ENCODE measurements at regions not wholly inside any gene's neighbourhood (a gene's known extent, or its start where the extent isn't known, plus 50 kb on each side); places are given as distances from the start of the nearest gene placed in this dataset.
"Not testable (repeated sequence)": the region's sequence is repeated elsewhere in the genome, so short reads cannot be mapped to it uniquely, and the experiment has no call there.

- Histone ChIP-seq H3K4me3 (no peak overlapping the region), H3K27ac (no peak overlapping the region), H3K9me3 (no peaks in the 10 kb centered on the region), H3K27me3 (no peaks in the 10 kb centered on the region), H3K36me3 (no peaks in the 10 kb centered on the region), H3K4me1 (no peaks in the 10 kb centered on the region)
- intact Hi-C loops (cut with DNase I; ENCODE audit: low total_unique reads): no loop called here
- TF ChIP-seq, protein P1, sequence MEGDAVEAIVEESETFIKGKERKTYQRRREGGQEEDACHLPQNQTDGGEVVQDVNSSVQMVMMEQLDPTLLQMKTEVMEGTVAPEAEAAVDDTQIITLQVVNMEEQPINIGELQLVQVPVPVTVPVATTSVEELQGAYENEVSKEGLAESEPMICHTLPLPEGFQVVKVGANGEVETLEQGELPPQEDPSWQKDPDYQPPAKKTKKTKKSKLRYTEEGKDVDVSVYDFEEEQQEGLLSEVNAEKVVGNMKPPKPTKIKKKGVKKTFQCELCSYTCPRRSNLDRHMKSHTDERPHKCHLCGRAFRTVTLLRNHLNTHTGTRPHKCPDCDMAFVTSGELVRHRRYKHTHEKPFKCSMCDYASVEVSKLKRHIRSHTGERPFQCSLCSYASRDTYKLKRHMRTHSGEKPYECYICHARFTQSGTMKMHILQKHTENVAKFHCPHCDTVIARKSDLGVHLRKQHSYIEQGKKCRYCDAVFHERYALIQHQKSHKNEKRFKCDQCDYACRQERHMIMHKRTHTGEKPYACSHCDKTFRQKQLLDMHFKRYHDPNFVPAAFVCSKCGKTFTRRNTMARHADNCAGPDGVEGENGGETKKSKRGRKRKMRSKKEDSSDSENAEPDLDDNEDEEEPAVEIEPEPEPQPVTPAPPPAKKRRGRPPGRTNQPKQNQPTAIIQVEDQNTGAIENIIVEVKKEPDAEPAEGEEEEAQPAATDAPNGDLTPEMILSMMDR (IDR thresholded peaks at IDR 0.05): no peak
- TF ChIP-seq POLR2A (IDR thresholded peaks at IDR 0.05): no peak
- DNase-seq: no peak
Observed at GRCh38 chr16:47866423-47866822, 289.4 kb downstream of the ABCC12 start.

DNA sequence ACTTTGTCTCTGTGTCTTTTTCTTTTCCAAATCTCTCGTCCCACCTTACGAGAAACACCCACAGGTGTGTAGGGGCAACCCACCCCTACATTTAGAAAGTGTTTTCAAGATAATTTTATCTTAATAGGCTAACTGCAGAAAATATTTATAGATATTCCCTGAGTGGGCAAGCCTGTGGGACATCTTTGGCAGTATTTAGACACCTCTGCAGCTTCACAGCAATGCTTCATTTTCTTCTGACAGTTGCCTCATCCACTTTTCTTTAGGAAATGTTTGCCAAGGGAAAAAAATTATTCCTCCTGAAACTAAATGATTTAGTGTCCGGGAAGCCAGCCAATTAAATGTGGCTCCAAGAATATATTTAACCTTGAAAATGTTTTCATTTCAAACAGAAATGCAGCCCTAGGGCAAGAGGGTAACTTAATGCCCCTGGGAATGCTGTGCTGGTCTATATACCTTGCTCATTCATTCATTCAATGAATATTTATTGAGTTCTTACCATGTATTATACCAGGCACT is 290.4 kb downstream of the ABCC12 start:
- intact Hi-C loops (cut with DNase I; ENCODE audit: low total_unique reads): no loop called here
- H3K4me3 ChIP-seq: no peak overlapping the region
- TF ChIP-seq POLR2A (IDR thresholded peaks at IDR 0.05): no peak
- TF ChIP-seq, protein P1 (IDR thresholded peaks at IDR 0.05): no peak

GRCh38 chr16:47864262-47864661 is 291.5 kb downstream of the ABCC12 start:
- H3K9me3 ChIP-seq; H3K27ac ChIP-seq; DNase-seq; H3K36me3 ChIP-seq; H3K4me3 ChIP-seq; H3K4me1 ChIP-seq; H3K27me3 ChIP-seq; intact Hi-C loops (cut with DNase I; ENCODE audit: low total_unique reads): not testable (repeated sequence)

More for the DNA sequence above, 290.4 kb downstream of the ABCC12 start:
- no peak for DNase-seq
- H3K27me3 ChIP-seq: no peaks in the 10 kb centered on the region
- no peaks in the 10 kb centered on the region for H3K4me1 ChIP-seq
- no peak overlapping the region for H3K27ac ChIP-seq
- no peaks in the 10 kb centered on the region for H3K9me3 ChIP-seq
- H3K36me3 ChIP-seq: no peaks in the 10 kb centered on the region

GRCh38 chr16:47861999-47862398 is 293.8 kb downstream of the ABCC12 start:
- Histone ChIP-seq H3K4me1 (no peaks in the 10 kb centered on the region), H3K9me3 (no peaks in the 10 kb centered on the region), H3K27me3 (no peaks in the 10 kb centered on the region), H3K36me3 (no peaks in the 10 kb centered on the region), H3K4me3 (no peak overlapping the region), H3K27ac (no peak overlapping the region)
- TF ChIP-seq, protein P1 (IDR thresholded peaks at IDR 0.05): no peak
- TF ChIP-seq POLR2A (IDR thresholded peaks at IDR 0.05): no peak
- intact Hi-C loops (cut with DNase I; ENCODE audit: low total_unique reads): no loop called here
- DNase-seq: no peak

GRCh38 chr16:47858333-47858982 is 297.3 kb downstream of the ABCC12 start:
- no peaks in the 10 kb centered on the region for H3K36me3 ChIP-seq
- no peaks in the 10 kb centered on the region for H3K9me3 ChIP-seq
- intact Hi-C loops (cut with DNase I; ENCODE audit: low total_unique reads): no loop called here

More at GRCh38 chr16:47858333-47858982, 297.3 kb downstream of the ABCC12 start:
- Histone ChIP-seq H3K27me3 (no peaks in the 10 kb centered on the region), H3K27ac (no peak overlapping the region), H3K4me1 (no peaks in the 10 kb centered on the region), H3K4me3 (no peak overlapping the region)
- TF ChIP-seq, protein P1 (IDR thresholded peaks at IDR 0.05): no peak
- TF ChIP-seq POLR2A (IDR thresholded peaks at IDR 0.05): no peak
- DNase-seq: no peak
